ENCODE measurements at regions not wholly inside any gene's neighbourhood (a gene's known extent, or its start where the extent isn't known, plus 50 kb on each side); places are given as distances from the start of the nearest gene placed in this dataset.
"Not testable (repeated sequence)": the region's sequence is repeated elsewhere in the genome, so short reads cannot be mapped to it uniquely, and the experiment has no call there.

- no peak for DNase-seq
Observed at GRCh38 chr2:107112561-107112960, 226.6 kb upstream of the ST6GAL2 start.

GRCh38 chr2:107128381-107128780, 242.4 kb upstream of the ST6GAL2 start:
- DNase-seq = no peak

GRCh38 chr2:107132070-107132469, 246.1 kb upstream of the ST6GAL2 start:
- DNase-seq = no peak

GRCh38 chr2:107132746-107133145, 246.8 kb upstream of the ST6GAL2 start:
- no peak for DNase-seq

- DNase-seq = no peak
Observed at GRCh38 chr2:107133412-107133811, 247.4 kb upstream of the ST6GAL2 start.

GRCh38 chr2:107136733-107137132, 250.8 kb upstream of the ST6GAL2 start:
- DNase-seq = no peak

GRCh38 chr2:107137706-107138105, 251.7 kb upstream of the ST6GAL2 start:
- no peak for DNase-seq

GRCh38 chr2:107146181-107146580, 260.2 kb upstream of the ST6GAL2 start:
- no peak for DNase-seq

GRCh38 chr2:107146645-107147044, 260.7 kb upstream of the ST6GAL2 start:
- not testable (repeated sequence) for DNase-seq

GRCh38 chr2:107148055-107148454, 262.1 kb upstream of the ST6GAL2 start:
- DNase-seq = no peak

- DNase-seq = no peak
Observed at GRCh38 chr2:107148496-107148895, 262.5 kb upstream of the ST6GAL2 start.

- no peak for DNase-seq
Observed at GRCh38 chr2:107160640-107161239, 274.8 kb upstream of the ST6GAL2 start.

GRCh38 chr2:107168141-107168540, 282.2 kb upstream of the ST6GAL2 start:
- DNase-seq = no peak

GRCh38 chr2:107174171-107174570, 288.2 kb upstream of the ST6GAL2 start:
- peak; percentile 11 for DNase-seq

GRCh38 chr2:107182981-107183380, 297.0 kb upstream of the ST6GAL2 start:
- DNase-seq = no peak

- DNase-seq = no peak
Observed at GRCh38 chr2:107187870-107188269, 301.9 kb upstream of the ST6GAL2 start.

- no peak for DNase-seq
Observed at GRCh38 chr2:107195631-107196030, 309.7 kb upstream of the ST6GAL2 start.

- no peak for DNase-seq
Observed at GRCh38 chr2:107197594-107198294, 311.8 kb upstream of the ST6GAL2 start.

GRCh38 chr2:107202962-107203591, 317.1 kb upstream of the ST6GAL2 start:
- no peak for DNase-seq

- no peak for DNase-seq
Observed at GRCh38 chr2:107215401-107216350, 329.7 kb upstream of the ST6GAL2 start.

GRCh38 chr2:107218208-107218607, 332.2 kb upstream of the ST6GAL2 start:
- DNase-seq = no peak

GRCh38 chr2:107222466-107222865, 336.5 kb upstream of the ST6GAL2 start:
- DNase-seq = no peak
